Left lobe of liver (tissue), 2 donors: ENCODE measurements at regions not wholly inside any gene's neighbourhood (a gene's known extent, or its start where the extent isn't known, plus 50 kb on each side); places are given as distances from the start of the nearest gene placed in this dataset.

Source experiments
- ATAC-seq: fragments of 200-7000 bp; cut with Tn5 transposase; one replicate; pipeline ENCODE4 v1.9.1; 2020; ENCODE audit warnings: mild to moderate bottlenecking, moderate library complexity
- DNase-seq: peaks from one replicate; pipeline ENCODE4 v3.0.0-alpha.2; 2020; ENCODE audit warnings: low spot score
- donor health status: DM: no; HTN: no; CAD: no; lungs with moderate emphysema.
- donor health status: DM: no; HTN: yes; CAD: no.

- DNase-seq (no peak), ATAC-seq (no peak)
Measured at GRCh38 chr3:99542767-99543518, 95.5 kb upstream of the COL8A1 start.

GRCh38 chr3:99541181-99541580 is 97.2 kb upstream of the COL8A1 start:
- no peak for DNase-seq
- ATAC-seq: no peak

- no peak for DNase-seq
- ATAC-seq: no peak
Measured at GRCh38 chr3:99537416-99537815, 101.0 kb upstream of the COL8A1 start.

- ATAC-seq: no peak
Measured at GRCh38 chr3:99536555-99537314, 101.7 kb upstream of the COL8A1 start.

GRCh38 chr3:99534951-99535704 is 103.3 kb upstream of the COL8A1 start:
- ATAC-seq: no peak

More at GRCh38 chr3:99536555-99537314, 101.7 kb upstream of the COL8A1 start:
- no peak for DNase-seq

GRCh38 chr3:99532246-99532645 is 106.1 kb upstream of the COL8A1 start:
- DNase-seq (no peak), ATAC-seq (peak; percentile 66)

More at GRCh38 chr3:99534951-99535704, 103.3 kb upstream of the COL8A1 start:
- no peak for DNase-seq

GRCh38 chr3:99529265-99529664 is 109.1 kb upstream of the COL8A1 start:
- DNase-seq (no peak), ATAC-seq (no peak)

GRCh38 chr3:99526921-99527320 is 111.5 kb upstream of the COL8A1 start:
- no peak for ATAC-seq
- DNase-seq: no peak

- DNase-seq (no peak), ATAC-seq (no peak)
Measured at GRCh38 chr3:99524559-99524958, 113.8 kb upstream of the COL8A1 start.

- DNase-seq (no peak), ATAC-seq (no peak)
Measured at GRCh38 chr3:99523431-99524127, 114.8 kb upstream of the COL8A1 start.

GRCh38 chr3:99522147-99522546 is 116.2 kb upstream of the COL8A1 start:
- ATAC-seq (no peak), DNase-seq (no peak)

- ATAC-seq (no peak), DNase-seq (no peak)
Measured at GRCh38 chr3:99521551-99521950, 116.8 kb upstream of the COL8A1 start.

- DNase-seq (no peak), ATAC-seq (no peak)
Measured at GRCh38 chr3:99520513-99520912, 117.9 kb upstream of the COL8A1 start.

- no peak for ATAC-seq
- DNase-seq: no peak
Measured at GRCh38 chr3:99516936-99517335, 121.5 kb upstream of the COL8A1 start.

GRCh38 chr3:99515891-99516290 is 122.5 kb upstream of the COL8A1 start:
- no peak for ATAC-seq
- no peak for DNase-seq

GRCh38 chr3:99509224-99509623 is 129.2 kb upstream of the COL8A1 start:
- no peak for DNase-seq
- ATAC-seq: no peak

GRCh38 chr3:99508191-99508590 is 130.2 kb upstream of the COL8A1 start:
- DNase-seq (no peak), ATAC-seq (no peak)

- ATAC-seq (no peak), DNase-seq (no peak)
Measured at GRCh38 chr3:99505646-99506269, 132.6 kb upstream of the COL8A1 start.

GRCh38 chr3:99505200-99505599 is 133.2 kb upstream of the COL8A1 start:
- no peak for ATAC-seq
- no peak for DNase-seq

GRCh38 chr3:99504258-99504657 is 134.1 kb upstream of the COL8A1 start:
- DNase-seq: no peak
- no peak for ATAC-seq

- DNase-seq (no peak), ATAC-seq (no peak)
Measured at GRCh38 chr3:99503350-99503749, 135.0 kb upstream of the COL8A1 start.
